ENCODE measurements at regions not wholly inside any gene's neighbourhood (a gene's known extent, or its start where the extent isn't known, plus 50 kb on each side); places are given as distances from the start of the nearest gene placed in this dataset.

- Histone ChIP-seq H3K27ac (ENCODE audit: low read depth in 1 of 2, low read length in 2 of 2) (no peak overlapping the region), H3K36me3 (ENCODE audit: control insufficient read depth in 4 of 4, insufficient read depth in 3 of 4, low read depth in 1 of 4, low read length in 3 of 4) (no peaks in the 10 kb centered on the region), H3K4me1 (ENCODE audit: control insufficient read depth in 4 of 4, insufficient read depth in 4 of 4, low read length in 3 of 4) (no peaks in the 10 kb centered on the region), H3K9me3 (ENCODE audit: control insufficient read depth in 4 of 4, low read length in 3 of 4) (peaks cover 0 to 4% (median 0%) of the 10 kb centered on the region in 4 donors), H3K9ac (ENCODE audit: low read depth in 1 of 2, low read length in 2 of 2) (no peak overlapping the region), H3K4me3 (ENCODE audit: low read depth in 1 of 3, low read length in 3 of 3) (no peak overlapping the region), H3K27me3 (ENCODE audit: control insufficient read depth in 4 of 4, insufficient read depth in 4 of 4, low read length in 3 of 4) (no peaks in the 10 kb centered on the region)
- no peak for DNase-seq (ENCODE audit: low spot score)
- 81% methylated on average over 7 of the region's 7 CpGs for WGBS
- no peak for TF ChIP-seq SP1 (IDR thresholded peaks at IDR 0.05)
- peak; percentile 47 for TF ChIP-seq REST (IDR thresholded peaks at IDR 0.05)
Measured at GRCh38 chr13:64925284-64925683, 2304.9 kb downstream of the PCDH9 start.

- no peak for DNase-seq (ENCODE audit: low spot score)
- no peak overlapping the region for H3K27ac ChIP-seq (ENCODE audit: low read depth in 1 of 2, low read length in 2 of 2)
- no peak overlapping the region for H3K4me3 ChIP-seq (ENCODE audit: low read depth in 1 of 3, low read length in 3 of 3)
- H3K9ac ChIP-seq (ENCODE audit: low read depth in 1 of 2, low read length in 2 of 2): no peak overlapping the region
- TF ChIP-seq FOXA1 (IDR thresholded peaks at IDR 0.05): no peak
- no peak for TF ChIP-seq RXRA (IDR thresholded peaks at IDR 0.05)
- TF ChIP-seq TAF1 (conservative IDR thresholded peaks at IDR 0.05): no peak
- TF ChIP-seq NR2F2 (IDR thresholded peaks at IDR 0.05): no peak
- TF ChIP-seq SP1 (IDR thresholded peaks at IDR 0.05): no peak
- TF ChIP-seq RAD21 (IDR thresholded peaks at IDR 0.05): no peak
- no peak for TF ChIP-seq ATF3 (IDR thresholded peaks at IDR 0.05)
- TF ChIP-seq MAX (IDR thresholded peaks at IDR 0.05): no peak
- TF ChIP-seq HNF4A (conservative IDR thresholded peaks at IDR 0.05): no peak
- TF ChIP-seq REST (IDR thresholded peaks at IDR 0.05): no peak
- no peak for TF ChIP-seq CTCF (IDR thresholded peaks at IDR 0.05; ENCODE audit: low read depth, low read length, missing input control)
- H3K4me1 ChIP-seq (ENCODE audit: control insufficient read depth in 4 of 4, insufficient read depth in 4 of 4, low read length in 3 of 4): no peaks in the 10 kb centered on the region
- H3K27me3 ChIP-seq (ENCODE audit: control insufficient read depth in 4 of 4, insufficient read depth in 4 of 4, low read length in 3 of 4): no peaks in the 10 kb centered on the region
- peaks cover 0 to 4% (median 0%) of the 10 kb centered on the region in 4 donors for H3K9me3 ChIP-seq (ENCODE audit: control insufficient read depth in 4 of 4, low read length in 3 of 4)
- WGBS: 76% methylated on average over 6 of the region's 6 CpGs
- no peaks in the 10 kb centered on the region for H3K36me3 ChIP-seq (ENCODE audit: control insufficient read depth in 4 of 4, insufficient read depth in 3 of 4, low read depth in 1 of 4, low read length in 3 of 4)
Measured at GRCh38 chr13:64924401-64924800, 2305.7 kb downstream of the PCDH9 start.

Data from liver (tissue), 8 donors.